Neutrophil (primary cell): ENCODE measurements at regions not wholly inside any gene's neighbourhood (a gene's known extent, or its start where the extent isn't known, plus 50 kb on each side); places are given as distances from the start of the nearest gene placed in this dataset.

Experiments used
- H3K27ac ChIP-seq: fragments of 200-600 bp; sonication (generic); 2 replicates; pipeline ENCODE4 v1.5.1; 2016; ENCODE audit warnings: mild to moderate bottlenecking, moderate library complexity
- H3K27me3 ChIP-seq: fragments of 200-600 bp; sonication (generic); 2 replicates; pipeline ENCODE4 v1.6.0; 2016; ENCODE audit warnings: mild to moderate bottlenecking
- H3K36me3 ChIP-seq: fragments of 200-600 bp; sonication (generic); 2 replicates; pipeline ENCODE4 v1.5.1; 2017
- H3K4me1 ChIP-seq, 2 experiments: fragments of 200-600 bp in 1 of 2; sonication (generic) in 1 of 2; 1 replicate in 1 of 2; 2 replicates in 1 of 2; pipeline versions ENCODE4 v1.5.1 to v1.6.1; 2013 to 2016; ENCODE audit warnings: low read depth in 1 of 2, low read length in 1 of 2, mild to moderate bottlenecking in 1 of 2, moderate library complexity in 1 of 2; ENCODE audit not compliant: control insufficient read depth in 1 of 2, insufficient read depth in 1 of 2
- H3K4me3 ChIP-seq, 2 experiments: fragments of 200-600 bp in 1 of 2; sonication (generic) in 1 of 2; 1 replicate in 1 of 2; 2 replicates in 1 of 2; pipeline ENCODE4 v1.5.1; 2013 to 2016; ENCODE audit warnings: low read depth in 1 of 2, low read length in 1 of 2, mild to moderate bottlenecking in 1 of 2, moderate library complexity in 1 of 2
- H3K9me3 ChIP-seq: fragments of 200-600 bp; sonication (generic); 2 replicates; pipeline ENCODE4 v1.5.1; 2016
- CTCF ChIP-seq: fragments of 200-600 bp; sonication (generic); IDR thresholded peaks from 2 replicates; pipeline ENCODE4 v1.5.1; 2016; ENCODE audit warnings: antibody characterized with exemption

- TF ChIP-seq CTCF = no peak
- Histone ChIP-seq H3K4me1 (no peaks in the 10 kb centered on the region), H3K9me3 (no peaks in the 10 kb centered on the region), H3K4me3 (no peak overlapping the region), H3K27ac (no peak overlapping the region), H3K36me3 (no peaks in the 10 kb centered on the region), H3K27me3 (peaks cover 34% of the 10 kb centered on the region)
Measured at GRCh38 chr1:36657826-36658225, 175.1 kb upstream of the CSF3R start.

GRCh38 chr1:36656838-36657237 lies 174.1 kb upstream of the CSF3R start:
- TF ChIP-seq CTCF = no peak
- Histone ChIP-seq H3K27ac (no peak overlapping the region), H3K4me3 (no peak overlapping the region), H3K27me3 (peaks cover 30% of the 10 kb centered on the region), H3K36me3 (no peaks in the 10 kb centered on the region), H3K4me1 (no peaks in the 10 kb centered on the region), H3K9me3 (no peaks in the 10 kb centered on the region)

- no peaks in the 10 kb centered on the region for H3K9me3 ChIP-seq
- TF ChIP-seq CTCF = no peak
- H3K4me3 ChIP-seq = no peak overlapping the region
- H3K27ac ChIP-seq = no peak overlapping the region
- peaks cover 32% of the 10 kb centered on the region for H3K27me3 ChIP-seq
- H3K4me1 ChIP-seq = no peaks in the 10 kb centered on the region
- H3K36me3 ChIP-seq = no peaks in the 10 kb centered on the region
Measured at GRCh38 chr1:36656271-36656670, 173.6 kb upstream of the CSF3R start.

- Histone ChIP-seq H3K36me3 (no peaks in the 10 kb centered on the region), H3K27ac (no peak overlapping the region), H3K27me3 (peaks cover 23% of the 10 kb centered on the region), H3K4me3 (no peak overlapping the region), H3K9me3 (no peaks in the 10 kb centered on the region), H3K4me1 (no peaks in the 10 kb centered on the region)
- TF ChIP-seq CTCF = no peak
Measured at GRCh38 chr1:36654586-36654985, 171.9 kb upstream of the CSF3R start.

- Histone ChIP-seq H3K36me3 (no peaks in the 10 kb centered on the region), H3K27ac (no peak overlapping the region), H3K27me3 (peaks cover 26% of the 10 kb centered on the region), H3K4me1 (no peaks in the 10 kb centered on the region), H3K9me3 (no peaks in the 10 kb centered on the region), H3K4me3 (no peak overlapping the region)
- TF ChIP-seq CTCF = no peak
Measured at GRCh38 chr1:36653850-36654249, 171.1 kb upstream of the CSF3R start.

GRCh38 chr1:36652586-36652985 lies 169.9 kb upstream of the CSF3R start:
- Histone ChIP-seq H3K9me3 (no peaks in the 10 kb centered on the region), H3K36me3 (no peaks in the 10 kb centered on the region), H3K4me3 (no peak overlapping the region), H3K27me3 (peaks cover 23% of the 10 kb centered on the region), H3K27ac (no peak overlapping the region), H3K4me1 (no peaks in the 10 kb centered on the region)
- TF ChIP-seq CTCF = no peak
